Gastrocnemius medialis (tissue), 4 donors: ENCODE measurements at regions not wholly inside any gene's neighbourhood (a gene's known extent, or its start where the extent isn't known, plus 50 kb on each side); places are given as distances from the start of the nearest gene placed in this dataset.

Source experiments
- CTCF ChIP-seq, 5 experiments: fragments of 450-650 bp in 3 of 5; fragments of 200-600 bp in 2 of 5; sonication (generic) in 2 of 5; IDR thresholded peaks in 4 of 5; conservative IDR thresholded peaks in 1 of 5; 1 replicate in 4 of 5; 2 replicates in 1 of 5; pipeline ENCODE4 v1.5.1; 2016 to 2019; ENCODE audit warnings: antibody characterized with exemption in 5 of 5, mild to moderate bottlenecking in 3 of 5, moderate library complexity in 3 of 5
- POLR2A ChIP-seq, 2 donors: fragments of 450-650 bp; IDR thresholded peaks; one replicate each; pipeline ENCODE4 v1.6.1; 2017; ENCODE audit warnings: antibody characterized with exemption in 2 of 2, mild to moderate bottlenecking in 2 of 2, moderate library complexity in 2 of 2

- TF ChIP-seq CTCF (IDR thresholded peaks at IDR 0.05 in 4 of 5, conservative IDR thresholded peaks at IDR 0.05 in 1 of 5) (no peak), POLR2A (IDR thresholded peaks at IDR 0.05) (no peak)
Observed at GRCh38 chr5:66438696-66439095, 157.5 kb upstream of the MAST4 start.
